ENCODE measurements at regions not wholly inside any gene's neighbourhood (a gene's known extent, or its start where the extent isn't known, plus 50 kb on each side); places are given as distances from the start of the nearest gene placed in this dataset.

- H3K9me3 Mint-ChIP-seq (ENCODE audit: unreplicated experiment): no peaks in the 10 kb centered on the region
- no peak overlapping the region for H3K4me3 Mint-ChIP-seq (ENCODE audit: unreplicated experiment)
- TF ChIP-seq, protein P1, sequence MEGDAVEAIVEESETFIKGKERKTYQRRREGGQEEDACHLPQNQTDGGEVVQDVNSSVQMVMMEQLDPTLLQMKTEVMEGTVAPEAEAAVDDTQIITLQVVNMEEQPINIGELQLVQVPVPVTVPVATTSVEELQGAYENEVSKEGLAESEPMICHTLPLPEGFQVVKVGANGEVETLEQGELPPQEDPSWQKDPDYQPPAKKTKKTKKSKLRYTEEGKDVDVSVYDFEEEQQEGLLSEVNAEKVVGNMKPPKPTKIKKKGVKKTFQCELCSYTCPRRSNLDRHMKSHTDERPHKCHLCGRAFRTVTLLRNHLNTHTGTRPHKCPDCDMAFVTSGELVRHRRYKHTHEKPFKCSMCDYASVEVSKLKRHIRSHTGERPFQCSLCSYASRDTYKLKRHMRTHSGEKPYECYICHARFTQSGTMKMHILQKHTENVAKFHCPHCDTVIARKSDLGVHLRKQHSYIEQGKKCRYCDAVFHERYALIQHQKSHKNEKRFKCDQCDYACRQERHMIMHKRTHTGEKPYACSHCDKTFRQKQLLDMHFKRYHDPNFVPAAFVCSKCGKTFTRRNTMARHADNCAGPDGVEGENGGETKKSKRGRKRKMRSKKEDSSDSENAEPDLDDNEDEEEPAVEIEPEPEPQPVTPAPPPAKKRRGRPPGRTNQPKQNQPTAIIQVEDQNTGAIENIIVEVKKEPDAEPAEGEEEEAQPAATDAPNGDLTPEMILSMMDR (IDR thresholded peaks at IDR 0.05): no peak
- H3K27ac Mint-ChIP-seq (ENCODE audit: unreplicated experiment): no peak overlapping the region
- peaks cover 27% of the 10 kb centered on the region for H3K4me1 Mint-ChIP-seq (ENCODE audit: unreplicated experiment)
- H3K36me3 Mint-ChIP-seq (ENCODE audit: unreplicated experiment): no peaks in the 10 kb centered on the region
- DNase-seq (ENCODE audit: extremely low spot score, unreplicated experiment): no peak
- H3K27me3 Mint-ChIP-seq (ENCODE audit: unreplicated experiment): no peaks in the 10 kb centered on the region
Observed at GRCh38 chr3:76869726-76870384, 170.0 kb upstream of the ROBO2 start.

GRCh38 chr3:76871655-76872054, 168.2 kb upstream of the ROBO2 start:
- Mint-ChIP-seq H3K4me3 (ENCODE audit: unreplicated experiment) (no peak overlapping the region), H3K4me1 (ENCODE audit: unreplicated experiment) (peaks cover 27% of the 10 kb centered on the region), H3K36me3 (ENCODE audit: unreplicated experiment) (no peaks in the 10 kb centered on the region), H3K27me3 (ENCODE audit: unreplicated experiment) (no peaks in the 10 kb centered on the region), H3K27ac (ENCODE audit: unreplicated experiment) (no peak overlapping the region), H3K9me3 (ENCODE audit: unreplicated experiment) (no peaks in the 10 kb centered on the region)
- TF ChIP-seq, protein P1 (IDR thresholded peaks at IDR 0.05): no peak
- DNase-seq (ENCODE audit: extremely low spot score, unreplicated experiment): no peak

DNA sequence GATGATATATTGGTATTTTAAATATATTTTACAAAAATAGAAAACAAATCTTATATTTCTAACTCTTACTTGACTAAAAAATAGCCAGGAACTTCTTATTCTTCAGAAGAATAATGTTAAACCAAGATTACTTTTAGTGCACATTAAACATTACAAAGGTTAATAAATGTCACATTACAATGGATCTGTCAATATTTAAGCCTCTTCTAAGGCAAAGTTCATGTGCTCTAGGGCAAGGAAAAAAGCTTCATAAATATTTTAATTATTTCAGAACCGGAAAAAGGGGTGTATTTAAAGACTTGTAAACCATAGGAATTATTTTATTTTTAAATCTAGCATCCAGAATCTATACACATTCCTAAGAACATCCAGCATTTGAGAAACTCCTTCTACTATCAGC, 166.9 kb upstream of the ROBO2 start:
- TF ChIP-seq, protein P1 (IDR thresholded peaks at IDR 0.05): no peak
- Mint-ChIP-seq H3K4me3 (ENCODE audit: unreplicated experiment) (no peak overlapping the region), H3K4me1 (ENCODE audit: unreplicated experiment) (peaks cover 25% of the 10 kb centered on the region), H3K27ac (ENCODE audit: unreplicated experiment) (no peak overlapping the region), H3K36me3 (ENCODE audit: unreplicated experiment) (no peaks in the 10 kb centered on the region), H3K27me3 (ENCODE audit: unreplicated experiment) (no peaks in the 10 kb centered on the region), H3K9me3 (ENCODE audit: unreplicated experiment) (no peaks in the 10 kb centered on the region)
- DNase-seq (ENCODE audit: extremely low spot score, unreplicated experiment): no peak

DNA sequence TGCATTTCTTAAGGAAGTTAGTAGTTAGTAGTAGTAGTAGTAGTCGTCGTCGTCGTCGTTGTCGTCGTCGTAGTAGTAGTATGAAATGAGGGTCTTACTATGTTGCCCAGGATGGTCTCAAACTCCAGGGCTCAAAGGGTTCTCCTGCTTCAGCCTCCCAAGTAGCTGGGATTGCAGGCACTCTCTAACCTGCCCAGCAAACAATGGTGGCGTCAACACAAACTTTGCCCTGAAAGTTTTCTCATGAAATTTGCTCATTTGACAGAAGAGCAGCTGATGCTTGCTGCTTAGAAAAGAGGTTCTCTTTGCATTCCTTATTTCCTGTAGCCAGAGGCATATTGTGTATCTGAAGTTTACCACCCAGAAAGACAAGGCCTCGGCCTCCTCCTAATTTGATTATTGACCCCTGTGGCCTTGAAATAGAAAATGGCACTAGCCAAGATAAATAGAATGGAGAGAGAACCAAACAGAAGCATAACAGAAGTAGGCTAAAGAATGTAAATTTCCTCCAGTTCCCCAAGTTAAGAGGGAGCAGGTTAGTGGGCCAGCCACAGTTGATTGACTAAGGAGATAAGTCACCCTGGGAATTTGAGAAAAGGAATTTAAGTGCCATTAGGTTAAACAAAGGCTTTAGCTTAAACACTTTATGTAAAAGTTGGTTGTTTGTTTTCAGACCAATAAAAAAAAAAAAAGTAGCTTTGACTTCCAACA, 166.2 kb upstream of the ROBO2 start:
- no peaks in the 10 kb centered on the region for H3K27me3 Mint-ChIP-seq (ENCODE audit: unreplicated experiment)
- H3K4me1 Mint-ChIP-seq (ENCODE audit: unreplicated experiment): peaks cover 25% of the 10 kb centered on the region
- no peaks in the 10 kb centered on the region for H3K9me3 Mint-ChIP-seq (ENCODE audit: unreplicated experiment)
- DNase-seq (ENCODE audit: extremely low spot score, unreplicated experiment): no peak
- H3K4me3 Mint-ChIP-seq (ENCODE audit: unreplicated experiment): no peak overlapping the region
- peak overlapping the region; percentile 13 for H3K27ac Mint-ChIP-seq (ENCODE audit: unreplicated experiment)
- TF ChIP-seq, protein P1 (IDR thresholded peaks at IDR 0.05): no peak
- no peaks in the 10 kb centered on the region for H3K36me3 Mint-ChIP-seq (ENCODE audit: unreplicated experiment)

DNA sequence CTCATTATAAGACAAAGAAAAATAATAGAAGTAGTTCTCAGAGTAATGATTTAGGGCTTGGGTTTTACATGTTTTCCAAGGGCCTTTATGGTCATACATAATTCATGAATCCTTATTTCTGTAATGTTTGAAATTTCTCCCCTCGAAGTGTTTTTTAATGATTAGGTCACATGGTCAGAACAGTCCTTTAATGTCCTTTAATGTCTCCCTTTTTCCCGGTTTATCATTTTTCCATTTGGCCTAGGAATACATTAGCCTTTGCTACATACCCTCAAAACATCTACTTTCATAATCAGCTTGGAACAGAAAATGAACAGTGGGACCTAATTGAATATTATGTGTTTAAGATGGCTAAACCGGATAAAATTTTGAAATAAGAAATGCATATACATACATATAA, 159.9 kb upstream of the ROBO2 start:
- Mint-ChIP-seq H3K9me3 (ENCODE audit: unreplicated experiment) (no peaks in the 10 kb centered on the region), H3K27me3 (ENCODE audit: unreplicated experiment) (no peaks in the 10 kb centered on the region), H3K4me1 (ENCODE audit: unreplicated experiment) (no peaks in the 10 kb centered on the region), H3K4me3 (ENCODE audit: unreplicated experiment) (no peak overlapping the region), H3K36me3 (ENCODE audit: unreplicated experiment) (no peaks in the 10 kb centered on the region), H3K27ac (ENCODE audit: unreplicated experiment) (no peak overlapping the region)
- TF ChIP-seq, protein P1 (IDR thresholded peaks at IDR 0.05): no peak
- no peak for DNase-seq (ENCODE audit: extremely low spot score, unreplicated experiment)

Measured in osteocyte (in vitro differentiated cells).